ENCODE measurements at regions not wholly inside any gene's neighbourhood (a gene's known extent, or its start where the extent isn't known, plus 50 kb on each side); places are given as distances from the start of the nearest gene placed in this dataset.
A peak's percentile ranks its signal among the peaks of the same experiment; 100 is the strongest.
"Not testable (repeated sequence)": the region's sequence is repeated elsewhere in the genome, so short reads cannot be mapped to it uniquely, and the experiment has no call there.

GRCh38 chr22:34354071-34354817, 434.0 kb upstream of the LARGE1 start:
- no peak for DNase-seq (ENCODE audit: low read depth, low spot score)
- in situ Hi-C loops (cut with HindIII; ENCODE audit: low pct_unique_long_range_greater_than_20kb, low sequenced_read_pairs): no loop called here

- no peak for DNase-seq (ENCODE audit: low read depth, low spot score)
- in situ Hi-C loops (cut with HindIII; ENCODE audit: low pct_unique_long_range_greater_than_20kb, low sequenced_read_pairs): no loop called here
Measured at GRCh38 chr22:34356481-34356880, 436.2 kb upstream of the LARGE1 start.

- DNase-seq (ENCODE audit: low read depth, low spot score): no peak
- in situ Hi-C loops (cut with HindIII; ENCODE audit: low pct_unique_long_range_greater_than_20kb, low sequenced_read_pairs): no loop called here
Measured at GRCh38 chr22:34370711-34371110, 450.4 kb upstream of the LARGE1 start.

GRCh38 chr22:34379825-34380224, 459.5 kb upstream of the LARGE1 start:
- DNase-seq (ENCODE audit: low read depth, low spot score): no peak

GRCh38 chr22:34380532-34380931, 460.3 kb upstream of the LARGE1 start:
- no peak for DNase-seq (ENCODE audit: low read depth, low spot score)
- in situ Hi-C loops (cut with HindIII; ENCODE audit: low pct_unique_long_range_greater_than_20kb, low sequenced_read_pairs): no loop called here

More at GRCh38 chr22:34379825-34380224, 459.5 kb upstream of the LARGE1 start:
- in situ Hi-C loops (cut with HindIII; ENCODE audit: low pct_unique_long_range_greater_than_20kb, low sequenced_read_pairs): no loop called here

GRCh38 chr22:34390400-34390799, 470.1 kb upstream of the LARGE1 start:
- DNase-seq (ENCODE audit: low read depth, low spot score): no peak
- in situ Hi-C loops (cut with HindIII; ENCODE audit: low pct_unique_long_range_greater_than_20kb, low sequenced_read_pairs): no loop called here

- DNase-seq (ENCODE audit: low read depth, low spot score): no peak
- in situ Hi-C loops (cut with HindIII; ENCODE audit: low pct_unique_long_range_greater_than_20kb, low sequenced_read_pairs): no loop called here
Measured at GRCh38 chr22:34395370-34395769, 475.1 kb upstream of the LARGE1 start.

GRCh38 chr22:34403667-34404066, 483.4 kb upstream of the LARGE1 start:
- in situ Hi-C loops (cut with HindIII; ENCODE audit: low pct_unique_long_range_greater_than_20kb, low sequenced_read_pairs): no loop called here

GRCh38 chr22:34410111-34410510, 489.8 kb upstream of the LARGE1 start:
- in situ Hi-C loops (cut with HindIII; ENCODE audit: low pct_unique_long_range_greater_than_20kb, low sequenced_read_pairs): no loop called here
- no peak for DNase-seq (ENCODE audit: low read depth, low spot score)

More at GRCh38 chr22:34403667-34404066, 483.4 kb upstream of the LARGE1 start:
- no peak for DNase-seq (ENCODE audit: low read depth, low spot score)

GRCh38 chr22:34414467-34415440, 494.5 kb upstream of the LARGE1 start:
- DNase-seq (ENCODE audit: low read depth, low spot score): peak; percentile 92
- in situ Hi-C loops (cut with HindIII; ENCODE audit: low pct_unique_long_range_greater_than_20kb, low sequenced_read_pairs): no loop called here

- no peak for DNase-seq (ENCODE audit: low read depth, low spot score)
- in situ Hi-C loops (cut with HindIII; ENCODE audit: low pct_unique_long_range_greater_than_20kb, low sequenced_read_pairs): no loop called here
Measured at GRCh38 chr22:34416022-34416860, 496.0 kb upstream of the LARGE1 start.

GRCh38 chr22:34422948-34423347, 502.7 kb upstream of the LARGE1 start:
- DNase-seq (ENCODE audit: low read depth, low spot score); in situ Hi-C loops (cut with HindIII; ENCODE audit: low pct_unique_long_range_greater_than_20kb, low sequenced_read_pairs): not testable (repeated sequence)

GRCh38 chr22:34427436-34427835, 507.2 kb upstream of the LARGE1 start:
- DNase-seq (ENCODE audit: low read depth, low spot score): no peak

GRCh38 chr22:34427841-34428240, 507.6 kb upstream of the LARGE1 start:
- in situ Hi-C loops (cut with HindIII; ENCODE audit: low pct_unique_long_range_greater_than_20kb, low sequenced_read_pairs): no loop called here
- DNase-seq (ENCODE audit: low read depth, low spot score): no peak

More at GRCh38 chr22:34427436-34427835, 507.2 kb upstream of the LARGE1 start:
- in situ Hi-C loops (cut with HindIII; ENCODE audit: low pct_unique_long_range_greater_than_20kb, low sequenced_read_pairs): no loop called here

- no peak for DNase-seq (ENCODE audit: low read depth, low spot score)
- in situ Hi-C loops (cut with HindIII; ENCODE audit: low pct_unique_long_range_greater_than_20kb, low sequenced_read_pairs): no loop called here
Measured at GRCh38 chr22:34429314-34429713, 509.0 kb upstream of the LARGE1 start.

- DNase-seq (ENCODE audit: low read depth, low spot score): no peak
- in situ Hi-C loops (cut with HindIII; ENCODE audit: low pct_unique_long_range_greater_than_20kb, low sequenced_read_pairs): no loop called here
Measured at GRCh38 chr22:34430386-34430785, 510.1 kb upstream of the LARGE1 start.

GRCh38 chr22:34434371-34434770, 514.1 kb upstream of the LARGE1 start:
- DNase-seq (ENCODE audit: low read depth, low spot score): no peak
- in situ Hi-C loops (cut with HindIII; ENCODE audit: low pct_unique_long_range_greater_than_20kb, low sequenced_read_pairs): no loop called here

- no peak for DNase-seq (ENCODE audit: low read depth, low spot score)
- in situ Hi-C loops (cut with HindIII; ENCODE audit: low pct_unique_long_range_greater_than_20kb, low sequenced_read_pairs): no loop called here
Measured at GRCh38 chr22:34437140-34437539, 516.9 kb upstream of the LARGE1 start.
